Choroid plexus epithelial cell (primary cell): ENCODE measurements at regions not wholly inside any gene's neighbourhood (a gene's known extent, or its start where the extent isn't known, plus 50 kb on each side); places are given as distances from the start of the nearest gene placed in this dataset.
"Not testable (repeated sequence)": the region's sequence is repeated elsewhere in the genome, so short reads cannot be mapped to it uniquely, and the experiment has no call there.

ENCODE experiments used
- DNase-seq: peaks from one replicate; pipeline ENCODE4 v3.0.0-alpha.2; 2010; ENCODE audit warnings: low read depth
- H3K4me3 ChIP-seq: 2 replicates; pipeline ENCODE4 v1.5.1; 2011; ENCODE audit warnings: low read depth, mild to moderate bottlenecking, control low read depth, low read length, moderate library complexity
- CTCF ChIP-seq: conservative IDR thresholded peaks from 2 replicates; pipeline ENCODE4 v1.5.1; 2011; ENCODE audit warnings: low read depth, mild to moderate bottlenecking, control low read depth, inconsistent platforms, low read length, moderate library complexity

GRCh38 chr18:15005313-15006130, 257.6 kb downstream of the ANKRD30B start:
- TF ChIP-seq CTCF = no peak
- no peak for DNase-seq
- H3K4me3 ChIP-seq = no peak overlapping the region

- not testable (repeated sequence) for DNase-seq
These were observed 258.6 kb downstream of the ANKRD30B start for GRCh38 chr18:15006616-15007015.

GRCh38 chr18:15026041-15026440, 278.1 kb downstream of the ANKRD30B start:
- DNase-seq, H3K4me3 ChIP-seq: not testable (repeated sequence)

More at GRCh38 chr18:15006616-15007015, 258.6 kb downstream of the ANKRD30B start:
- not testable (repeated sequence) for H3K4me3 ChIP-seq

- not testable (repeated sequence) for H3K4me3 ChIP-seq
- peak; percentile 3 for DNase-seq
These were observed 280.1 kb downstream of the ANKRD30B start for GRCh38 chr18:15028037-15028436.

GRCh38 chr18:15060279-15060880, 312.4 kb downstream of the ANKRD30B start:
- not testable (repeated sequence) for H3K4me3 ChIP-seq, DNase-seq

GRCh38 chr18:15061289-15061896, 313.4 kb downstream of the ANKRD30B start:
- DNase-seq, H3K4me3 ChIP-seq: not testable (repeated sequence)

GRCh38 chr18:15066434-15066833, 318.5 kb downstream of the ANKRD30B start:
- H3K4me3 ChIP-seq, DNase-seq: not testable (repeated sequence)

GRCh38 chr18:15071311-15071710, 323.3 kb downstream of the ANKRD30B start:
- DNase-seq, H3K4me3 ChIP-seq: not testable (repeated sequence)
